HL-60 (cell line): ENCODE measurements at regions not wholly inside any gene's neighbourhood (a gene's known extent, or its start where the extent isn't known, plus 50 kb on each side); places are given as distances from the start of the nearest gene placed in this dataset.

Experiments used
- CTCF ChIP-seq: IDR thresholded peaks from one replicate; pipeline ENCODE4 v1.5.1; 2011; ENCODE audit warnings: low read length, control low read depth, inconsistent platforms; ENCODE audit not compliant: insufficient read depth
- POLR2AphosphoS5 ChIP-seq: IDR thresholded peaks from 2 replicates; pipeline ENCODE4 v1.6.1; 2012; ENCODE audit warnings: low read depth

- TF ChIP-seq POLR2AphosphoS5 (no peak), CTCF (no peak)
Observed at GRCh38 chr4:111977419-111977965, 167.8 kb upstream of the FAM241A start.
